Omental fat pad (tissue), 3 donors: ENCODE measurements at regions not wholly inside any gene's neighbourhood (a gene's known extent, or its start where the extent isn't known, plus 50 kb on each side); places are given as distances from the start of the nearest gene placed in this dataset.

Source experiments
- ATAC-seq: fragments of 150-250 bp; one replicate; pipeline ENCODE4 v1.9.1; 2016; ENCODE audit warnings: mild to moderate bottlenecking, moderate library complexity; ENCODE audit not compliant: low FRiP score
- DNase-seq: peaks from one replicate; pipeline ENCODE4 v3.0.0-alpha.2; 2019; ENCODE audit warnings: low spot score
- CTCF ChIP-seq, 3 donors: fragments of 450-650 bp; IDR thresholded peaks; one replicate each; pipeline ENCODE4 v1.5.1; 2016 to 2017; ENCODE audit warnings: antibody characterized with exemption in 3 of 3, mild to moderate bottlenecking in 3 of 3, moderate library complexity in 2 of 3

GRCh38 chr4:60926624-60927023 lies 273.5 kb upstream of the ADGRL3 start:
- no peak for ATAC-seq
- DNase-seq = no peak
- no peak for TF ChIP-seq CTCF (IDR thresholded peaks at IDR 0.05)

GRCh38 chr4:60930866-60931265 lies 269.3 kb upstream of the ADGRL3 start:
- ATAC-seq = no peak
- TF ChIP-seq CTCF (IDR thresholded peaks at IDR 0.05) = no peak
- no peak for DNase-seq

GRCh38 chr4:60934566-60935295 lies 265.4 kb upstream of the ADGRL3 start:
- no peak for TF ChIP-seq CTCF (IDR thresholded peaks at IDR 0.05)
- DNase-seq (no peak), ATAC-seq (no peak)

GRCh38 chr4:60938181-60938580 lies 261.9 kb upstream of the ADGRL3 start:
- ATAC-seq (no peak), DNase-seq (no peak)
- TF ChIP-seq CTCF (IDR thresholded peaks at IDR 0.05) = no peak

GRCh38 chr4:60938621-60939020 lies 261.5 kb upstream of the ADGRL3 start:
- ATAC-seq = no peak
- no peak for TF ChIP-seq CTCF (IDR thresholded peaks at IDR 0.05)

GRCh38 chr4:60944060-60944459 lies 256.1 kb upstream of the ADGRL3 start:
- ATAC-seq (no peak), DNase-seq (no peak)
- no peak for TF ChIP-seq CTCF (IDR thresholded peaks at IDR 0.05)

More at GRCh38 chr4:60938621-60939020, 261.5 kb upstream of the ADGRL3 start:
- no peak for DNase-seq

- no peak for DNase-seq
- TF ChIP-seq CTCF (IDR thresholded peaks at IDR 0.05) = no peak
- no peak for ATAC-seq
Observed at GRCh38 chr4:60945641-60946040, 254.5 kb upstream of the ADGRL3 start.
